ENCODE measurements at regions not wholly inside any gene's neighbourhood (a gene's known extent, or its start where the extent isn't known, plus 50 kb on each side); places are given as distances from the start of the nearest gene placed in this dataset.

- DNase-seq (no peak), ATAC-seq (no peak)
- Mint-ChIP-seq H3K27ac (peak overlapping the region in 1 of 2 donors; percentile 57), H3K27me3 (no peaks in the 10 kb centered on the region), H3K9me3 (no peaks in the 10 kb centered on the region), H3K4me3 (no peak overlapping the region), H3K4me1 (peaks cover 97% of the 10 kb centered on the region)
Measured at GRCh38 chr12:124496584-124496983, 70.8 kb downstream of the NCOR2 start.

GRCh38 chr12:124495194-124495983, 72.0 kb downstream of the NCOR2 start:
- DNase-seq, result no peak
- Mint-ChIP-seq H3K4me3 (no peak overlapping the region), H3K27ac (peak overlapping the region in 1 of 2 donors; percentile 68), H3K27me3 (no peaks in the 10 kb centered on the region), H3K4me1 (peaks cover 89% of the 10 kb centered on the region), H3K9me3 (no peaks in the 10 kb centered on the region)
- no peak for ATAC-seq

- H3K27me3 Mint-ChIP-seq, result no peaks in the 10 kb centered on the region
- ATAC-seq (no peak), DNase-seq (no peak)
- no peak overlapping the region for H3K27ac Mint-ChIP-seq
- H3K4me3 Mint-ChIP-seq, result no peak overlapping the region
- H3K9me3 Mint-ChIP-seq, result no peaks in the 10 kb centered on the region
- peaks cover 84% of the 10 kb centered on the region for H3K4me1 Mint-ChIP-seq
Measured at GRCh38 chr12:124494751-124495129, 72.7 kb downstream of the NCOR2 start.

- Mint-ChIP-seq H3K27ac (peak overlapping the region; percentile 72 to 98), H3K4me1 (peaks cover 84% of the 10 kb centered on the region), H3K9me3 (no peaks in the 10 kb centered on the region), H3K4me3 (peak overlapping the region; percentile 72 to 84), H3K27me3 (no peaks in the 10 kb centered on the region)
- DNase-seq (peak; percentile 68 to 80), ATAC-seq (peak; percentile 97)
Measured at GRCh38 chr12:124493809-124494750, 73.3 kb downstream of the NCOR2 start.

GRCh38 chr12:124492879-124493808, 74.3 kb downstream of the NCOR2 start:
- no peak for ATAC-seq
- peak overlapping the region in 1 of 2 donors; percentile 77 for H3K27ac Mint-ChIP-seq
- peak overlapping the region in 1 of 2 donors; percentile 6 for H3K4me3 Mint-ChIP-seq
- H3K9me3 Mint-ChIP-seq, result no peaks in the 10 kb centered on the region
- H3K4me1 Mint-ChIP-seq, result peaks cover 84% of the 10 kb centered on the region
- no peak for DNase-seq
- no peaks in the 10 kb centered on the region for H3K27me3 Mint-ChIP-seq

GRCh38 chr12:124491856-124492420, 75.5 kb downstream of the NCOR2 start:
- ATAC-seq (no peak), DNase-seq (no peak)
- Mint-ChIP-seq H3K4me1 (peaks cover 76% of the 10 kb centered on the region), H3K9me3 (no peaks in the 10 kb centered on the region), H3K4me3 (no peak overlapping the region), H3K27ac (peak overlapping the region; percentile 2 to 53), H3K27me3 (no peaks in the 10 kb centered on the region)

- no peak overlapping the region for H3K27ac Mint-ChIP-seq
- H3K4me3 Mint-ChIP-seq, result no peak overlapping the region
- H3K4me1 Mint-ChIP-seq, result peaks cover 73% of the 10 kb centered on the region
- ATAC-seq (no peak), DNase-seq (no peak)
- H3K9me3 Mint-ChIP-seq, result no peaks in the 10 kb centered on the region
- H3K27me3 Mint-ChIP-seq, result no peaks in the 10 kb centered on the region
Measured at GRCh38 chr12:124491310-124491709, 76.1 kb downstream of the NCOR2 start.

- peaks cover 72% of the 10 kb centered on the region for H3K4me1 Mint-ChIP-seq
- H3K27ac Mint-ChIP-seq, result no peak overlapping the region
- no peak overlapping the region for H3K4me3 Mint-ChIP-seq
- ATAC-seq (no peak), DNase-seq (no peak)
- H3K9me3 Mint-ChIP-seq, result no peaks in the 10 kb centered on the region
- H3K27me3 Mint-ChIP-seq, result no peaks in the 10 kb centered on the region
Measured at GRCh38 chr12:124490584-124491305, 76.7 kb downstream of the NCOR2 start.

- DNase-seq, result no peak
- H3K4me3 Mint-ChIP-seq, result no peak overlapping the region
- peaks cover 68% of the 10 kb centered on the region for H3K4me1 Mint-ChIP-seq
- no peak for ATAC-seq
- H3K27me3 Mint-ChIP-seq, result no peaks in the 10 kb centered on the region
- H3K9me3 Mint-ChIP-seq, result no peaks in the 10 kb centered on the region
- peak overlapping the region in 1 of 2 donors; percentile 60 for H3K27ac Mint-ChIP-seq
Measured at GRCh38 chr12:124489915-124490583, 77.4 kb downstream of the NCOR2 start.

- ATAC-seq, result no peak
- DNase-seq, result no peak
- Mint-ChIP-seq H3K9me3 (no peaks in the 10 kb centered on the region), H3K4me3 (no peak overlapping the region), H3K4me1 (peaks cover 68% of the 10 kb centered on the region), H3K27ac (peak overlapping the region in 1 of 2 donors; percentile 74), H3K27me3 (no peaks in the 10 kb centered on the region)
Measured at GRCh38 chr12:124489220-124489619, 78.2 kb downstream of the NCOR2 start.

- no peak for ATAC-seq
Measured at GRCh38 chr12:124488520-124488919, 78.9 kb downstream of the NCOR2 start.

GRCh38 chr12:124487834-124488165, 79.6 kb downstream of the NCOR2 start:
- peaks cover 61% of the 10 kb centered on the region for H3K4me1 Mint-ChIP-seq
- H3K4me3 Mint-ChIP-seq, result no peak overlapping the region
- DNase-seq, result no peak
- ATAC-seq, result no peak
- H3K9me3 Mint-ChIP-seq, result no peaks in the 10 kb centered on the region
- no peak overlapping the region for H3K27ac Mint-ChIP-seq
- H3K27me3 Mint-ChIP-seq, result no peaks in the 10 kb centered on the region

More at GRCh38 chr12:124488520-124488919, 78.9 kb downstream of the NCOR2 start:
- no peak overlapping the region for H3K4me3 Mint-ChIP-seq
- no peak for DNase-seq
- H3K9me3 Mint-ChIP-seq, result no peaks in the 10 kb centered on the region
- peak overlapping the region in 1 of 2 donors; percentile 27 for H3K27ac Mint-ChIP-seq
- no peaks in the 10 kb centered on the region for H3K27me3 Mint-ChIP-seq
- H3K4me1 Mint-ChIP-seq, result peaks cover 68% of the 10 kb centered on the region

GRCh38 chr12:124487066-124487833, 80.2 kb downstream of the NCOR2 start:
- ATAC-seq, result no peak
- Mint-ChIP-seq H3K4me3 (no peak overlapping the region), H3K4me1 (peaks cover 59% of the 10 kb centered on the region), H3K27me3 (no peaks in the 10 kb centered on the region), H3K27ac (peak overlapping the region in 1 of 2 donors; percentile 2), H3K9me3 (no peaks in the 10 kb centered on the region)
- DNase-seq, result no peak
